GM12878 (cell line): ENCODE measurements at regions not wholly inside any gene's neighbourhood (a gene's known extent, or its start where the extent isn't known, plus 50 kb on each side); places are given as distances from the start of the nearest gene placed in this dataset.

Experiments
- ATAC-seq: fragments of 200-7000 bp; cut with Tn5 transposase; 3 replicates; pipeline ENCODE4 v1.9.1; 2020; ENCODE audit warnings: mild to moderate bottlenecking, moderate library complexity
- BruUV-seq: library from RNA; stranded (reverse); fragments of 400-500 nt; replicated peaks from 2 replicates; lab custom pipeline; 2021; lab: Mats Ljungman, UMichigan
- CTCF ChIA-PET: fragments of 300-600 bp; sonication (Branson Sonifier 250); formaldehyde crosslinking; extraction: SDS; loops from one replicate; lab custom pipeline; 2021; ENCODE audit warnings: inconsistent platforms; lab: Yijun Ruan, JAX
- POLR2A ChIA-PET: fragments of 350-600 bp; formaldehyde crosslinking; extraction: SDS; loops from one replicate; lab custom pipeline; 2021; ENCODE audit warnings: inconsistent platforms; lab: Charles Lee
- RAD21 ChIA-PET: fragments of 300-600 bp; sonication (Branson Sonifier 250); formaldehyde crosslinking; loops from one replicate; lab custom pipeline; 2023; ENCODE audit warnings: antibody characterized with exemption; ENCODE audit not compliant: unreplicated experiment; lab: Charles Lee
- SMC1A ChIA-PET: fragments of 300-600 bp; sonication (Branson Sonifier 250); formaldehyde crosslinking; loops from one replicate; lab custom pipeline; 2023; ENCODE audit not compliant: unreplicated experiment, uncharacterized antibody; lab: Charles Lee
- DNase-seq: peaks from one replicate; pipeline ENCODE4 v3.0.0-alpha.2; 2011; ENCODE audit warnings: low read depth, low spot score
- FAIRE-seq: peaks from 3 replicates; lab custom pipeline; 2011; peaks lifted over from hg19 to GRCh38; lab: Jason Lieb, UNC
- H2AFZ ChIP-seq: 2 replicates; pipeline ENCODE4 v1.6.0; 2011; ENCODE audit warnings: low read depth, low read length, control low read depth; ENCODE audit not compliant: control insufficient read depth
- H3K27ac ChIP-seq: 2 replicates; pipeline ENCODE4 v1.5.1; 2011; ENCODE audit warnings: control low read depth; ENCODE audit not compliant: control insufficient read depth, insufficient read depth
- H3K27me3 ChIP-seq, 2 experiments: replicated peaks in 1 of 2; 2 replicates each; pipeline versions ENCODE4 v1.6.0 to v1.6.1; 2011; ENCODE audit warnings: low read length in 1 of 2; ENCODE audit not compliant: control insufficient read depth in 2 of 2, insufficient read depth in 2 of 2
- H3K36me3 ChIP-seq, 2 experiments: 2 replicates each; pipeline ENCODE4 v1.5.1; 2011; ENCODE audit warnings: low read length in 1 of 2; ENCODE audit not compliant: control insufficient read depth in 2 of 2, insufficient read depth in 2 of 2
- H3K4me1 ChIP-seq: 2 replicates; pipeline ENCODE4 v1.6.1; 2011; ENCODE audit warnings: mild to moderate bottlenecking, low read length, moderate library complexity, mixed read lengths; ENCODE audit not compliant: control insufficient read depth, insufficient read depth
- H3K4me2 ChIP-seq: 2 replicates; pipeline ENCODE4 v1.6.0; 2011; ENCODE audit warnings: control low read depth; ENCODE audit not compliant: control insufficient read depth, insufficient read depth
- H3K4me3 ChIP-seq: fragments of 200-600 bp; sonication (generic); 2 replicates; pipeline ENCODE4 v1.5.1; 2016
- H3K79me2 ChIP-seq: 2 replicates; pipeline ENCODE4 v1.6.0; 2011; ENCODE audit warnings: low read length; ENCODE audit not compliant: control insufficient read depth, insufficient read depth
- H3K9ac ChIP-seq: 2 replicates; pipeline ENCODE4 v1.8.0; 2011; ENCODE audit warnings: low read length, control low read depth, mixed read lengths; ENCODE audit not compliant: control insufficient read depth, insufficient read depth
- H3K9me3 ChIP-seq: replicated peaks from 3 replicates; pipeline ENCODE4 v1.5.1; 2011; ENCODE audit warnings: mild to moderate bottlenecking, low read length; ENCODE audit not compliant: control insufficient read depth, insufficient read depth
- H4K20me1 ChIP-seq: 2 replicates; pipeline ENCODE4 v1.6.0; 2011; ENCODE audit not compliant: control insufficient read depth, insufficient read depth
- ASH2L ChIP-seq: fragments of 300-600, 200-600 bp; sonication (generic); IDR thresholded peaks from 2 replicates; pipeline ENCODE4 v1.6.1; 2017; ENCODE audit warnings: low read depth, mild to moderate bottlenecking, borderline replicate concordance
- ATF2 ChIP-seq: IDR thresholded peaks from 2 replicates; pipeline ENCODE4 v1.6.1; 2012; ENCODE audit warnings: low read length, inconsistent platforms
- ATF7 ChIP-seq: fragments of 450-650 bp; IDR thresholded peaks from 2 replicates; pipeline ENCODE4 v1.6.1; 2016; ENCODE audit warnings: low read depth, mild to moderate bottlenecking
- FOS ChIP-seq: IDR thresholded peaks from 3 replicates; pipeline ENCODE4 v1.6.1; 2011; ENCODE audit warnings: borderline replicate concordance; ENCODE audit not compliant: insufficient read length; ENCODE audit errors: extremely low read depth
- FOXM1 ChIP-seq: IDR thresholded peaks from 2 replicates; pipeline ENCODE4 v1.6.1; 2012; ENCODE audit warnings: low read depth, mild to moderate bottlenecking, inconsistent platforms, low read length, moderate library complexity
- MAX ChIP-seq: IDR thresholded peaks from 2 replicates; pipeline ENCODE4 v1.6.1; 2012; ENCODE audit warnings: low read depth, low read length, improper control_type of control experiment
- MYB ChIP-seq: fragments of 150-350 bp; IDR thresholded peaks from 2 replicates; pipeline ENCODE4 v1.6.1; 2014; ENCODE audit warnings: mild to moderate bottlenecking, low read depth, low read length, borderline replicate concordance
- MYC ChIP-seq: IDR thresholded peaks from 2 replicates; pipeline ENCODE4 v1.6.1; 2011; ENCODE audit warnings: mild to moderate bottlenecking, low read length, moderate library complexity, inconsistent platforms; ENCODE audit not compliant: insufficient read depth, insufficient replicate concordance, insufficient read length, severe bottlenecking
- NR2C2 ChIP-seq: IDR thresholded peaks from 2 replicates; pipeline ENCODE4 v1.6.1; 2011; ENCODE audit warnings: borderline replicate concordance, low read depth; ENCODE audit not compliant: control insufficient read depth, insufficient read length
- RUNX3 ChIP-seq: IDR thresholded peaks from 2 replicates; pipeline ENCODE4 v1.6.1; 2012; ENCODE audit warnings: low read length, inconsistent platforms
- SIX5 ChIP-seq: IDR thresholded peaks from 2 replicates; pipeline ENCODE4 v1.6.1; 2011; ENCODE audit warnings: mild to moderate bottlenecking, low read depth, low read length, moderate library complexity; ENCODE audit not compliant: severe bottlenecking
- SMARCA5 ChIP-seq: fragments of 450-650 bp; IDR thresholded peaks from 2 replicates; pipeline ENCODE4 v1.6.1; 2017; ENCODE audit warnings: mild to moderate bottlenecking
- SMC3 ChIP-seq: IDR thresholded peaks from 2 replicates; pipeline ENCODE4 v1.6.1; 2011; ENCODE audit warnings: low read length, improper control_type of control experiment, borderline replicate concordance
- SUPT20H ChIP-seq: IDR thresholded peaks from 2 replicates; pipeline ENCODE4 v1.6.1; 2011; ENCODE audit warnings: low read depth, mild to moderate bottlenecking, low read length, moderate library complexity, borderline replicate concordance; ENCODE audit not compliant: control insufficient read depth
- ZBED1 ChIP-seq: IDR thresholded peaks from 2 replicates; pipeline ENCODE4 v1.6.1; 2016; ENCODE audit warnings: borderline replicate concordance
- ZBTB11 ChIP-seq: fragments of 450-650 bp; formaldehyde crosslinking; IDR thresholded peaks from 2 replicates; pipeline ENCODE4 v1.5.0; 2022; ENCODE audit warnings: mild to moderate bottlenecking, missing genetic modification characterization
- WGBS: methylation state at CpG from one replicate; pipeline ENCODE4 v1.1.6; 2016; ENCODE audit warnings: low lambda C conversion rate; ENCODE audit not compliant: insufficient replicate concordance, insufficient coverage; ENCODE audit errors: missing lambda C conversion rate; 5-methylcytosine and 5-hydroxymethylcytosine counted together
- in situ Hi-C: fragments of 300-500 bp; cut with MboI; formaldehyde crosslinking; loops from 9 replicates; pipeline ENCODE4 v1.14.3; 2018; ENCODE audit warnings: mixed read lengths
- intact Hi-C: fragments of 100-400 bp; cut with micrococcal nuclease; formaldehyde crosslinking; loops from one replicate; pipeline ENCODE4 v1.14.2; 2022; ENCODE audit not compliant: unreplicated experiment
- TF ChIP-seq, protein P1 (sequence below): fragments of 450-650 bp; IDR thresholded peaks from 2 replicates; pipeline ENCODE4 v1.6.1; 2017; ENCODE audit warnings: mild to moderate bottlenecking

GRCh38 chr6:6932341-6932740 is 175.4 kb upstream of the RREB1 start (continued):
- TF ChIP-seq ATF7: no peak
- no peak for TF ChIP-seq SIX5
- no peak for TF ChIP-seq MYC
- peak; percentile 54 for TF ChIP-seq NR2C2
- TF ChIP-seq, all 136 proteins: peak for 3

GRCh38 chr6:6932968-6933367 is 174.8 kb upstream of the RREB1 start:
- CTCF ChIA-PET: no interaction called here
- SMC1A ChIA-PET: interaction anchor here (1.2 kb wide), 2 partner anchors 10 to 154 kb away, joined by 3 read pairs; no protein-coding TSS in a partner anchor
- RAD21 ChIA-PET: no interaction called here
- Histone ChIP-seq H3K36me3 (no peaks in the 10 kb centered on the region), H3K4me2 (no peak overlapping the region), H3K9me3 (no peaks in the 10 kb centered on the region), H3K27me3 (no peaks in the 10 kb centered on the region), H3K4me3 (no peak overlapping the region), H3K9ac (no peak overlapping the region), H3K4me1 (peaks cover 13% of the 10 kb centered on the region), H3K27ac (no peak overlapping the region), H4K20me1 (no peaks in the 10 kb centered on the region), H2AFZ (peak overlapping the region; percentile 44), H3K79me2 (no peaks in the 10 kb centered on the region)
- peak; percentile 75 for FAIRE-seq
- DNase-seq: no peak
- ATAC-seq: no peak
- POLR2A ChIA-PET: interaction anchor here (1.0 kb wide), 1 partner anchor 176 kb away, joined by 3 read pairs; no protein-coding TSS in a partner anchor
- in situ Hi-C loops: no loop called here
- intact Hi-C loops: no loop called here
- no TSS peak for BruUV-seq
- 39% methylated on average over 7 of the region's 7 CpGs for WGBS
- TF ChIP-seq RUNX3 (no peak), SMC3 (no peak), ASH2L (no peak), MAX (no peak), ZBTB11 (CRISPR knock-in tag) (no peak), SMARCA5 (no peak), MYB (no peak), FOS (no peak), FOXM1 (no peak), ZBED1 (no peak), SIX5 (no peak), ATF2 (no peak), SUPT20H (no peak)
- TF ChIP-seq, protein P1, sequence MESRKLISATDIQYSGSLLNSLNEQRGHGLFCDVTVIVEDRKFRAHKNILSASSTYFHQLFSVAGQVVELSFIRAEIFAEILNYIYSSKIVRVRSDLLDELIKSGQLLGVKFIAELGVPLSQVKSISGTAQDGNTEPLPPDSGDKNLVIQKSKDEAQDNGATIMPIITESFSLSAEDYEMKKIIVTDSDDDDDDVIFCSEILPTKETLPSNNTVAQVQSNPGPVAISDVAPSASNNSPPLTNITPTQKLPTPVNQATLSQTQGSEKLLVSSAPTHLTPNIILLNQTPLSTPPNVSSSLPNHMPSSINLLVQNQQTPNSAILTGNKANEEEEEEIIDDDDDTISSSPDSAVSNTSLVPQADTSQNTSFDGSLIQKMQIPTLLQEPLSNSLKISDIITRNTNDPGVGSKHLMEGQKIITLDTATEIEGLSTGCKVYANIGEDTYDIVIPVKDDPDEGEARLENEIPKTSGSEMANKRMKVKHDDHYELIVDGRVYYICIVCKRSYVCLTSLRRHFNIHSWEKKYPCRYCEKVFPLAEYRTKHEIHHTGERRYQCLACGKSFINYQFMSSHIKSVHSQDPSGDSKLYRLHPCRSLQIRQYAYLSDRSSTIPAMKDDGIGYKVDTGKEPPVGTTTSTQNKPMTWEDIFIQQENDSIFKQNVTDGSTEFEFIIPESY: no peak
